LHCN-M2 (cell line): ENCODE measurements at regions not wholly inside any gene's neighbourhood (a gene's known extent, or its start where the extent isn't known, plus 50 kb on each side); places are given as distances from the start of the nearest gene placed in this dataset.
"Not testable (repeated sequence)": the region's sequence is repeated elsewhere in the genome, so short reads cannot be mapped to it uniquely, and the experiment has no call there.

ENCODE experiments used
- DNase-seq: peaks from one replicate; pipeline ENCODE4 v3.0.0-alpha.2; 2012; ENCODE audit warnings: low read depth

GRCh38 chr3:165917938-165918656, 80.9 kb upstream of the BCHE start:
- not testable (repeated sequence) for DNase-seq

DNA sequence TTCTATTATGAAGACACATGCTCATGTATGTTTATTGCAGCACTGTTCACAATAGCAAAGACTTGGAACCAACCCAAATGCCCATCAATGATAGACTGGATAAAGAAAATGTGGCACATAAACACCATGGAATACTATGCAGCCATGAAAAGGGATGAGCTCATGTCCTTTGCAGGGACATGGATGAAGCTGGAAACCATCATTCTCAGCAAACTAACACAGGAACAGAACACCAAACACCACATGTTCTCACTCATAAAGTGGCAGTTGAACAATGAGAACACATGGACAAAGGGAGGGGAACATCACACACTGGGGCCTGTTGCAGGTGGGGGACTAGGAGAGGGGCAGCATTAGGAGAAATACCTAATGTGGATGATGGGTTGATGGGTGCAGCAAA, 77.9 kb upstream of the BCHE start:
- not testable (repeated sequence) for DNase-seq

- no peak for DNase-seq
Observed at GRCh38 chr3:165903885-165904630, 66.8 kb upstream of the BCHE start.

DNA sequence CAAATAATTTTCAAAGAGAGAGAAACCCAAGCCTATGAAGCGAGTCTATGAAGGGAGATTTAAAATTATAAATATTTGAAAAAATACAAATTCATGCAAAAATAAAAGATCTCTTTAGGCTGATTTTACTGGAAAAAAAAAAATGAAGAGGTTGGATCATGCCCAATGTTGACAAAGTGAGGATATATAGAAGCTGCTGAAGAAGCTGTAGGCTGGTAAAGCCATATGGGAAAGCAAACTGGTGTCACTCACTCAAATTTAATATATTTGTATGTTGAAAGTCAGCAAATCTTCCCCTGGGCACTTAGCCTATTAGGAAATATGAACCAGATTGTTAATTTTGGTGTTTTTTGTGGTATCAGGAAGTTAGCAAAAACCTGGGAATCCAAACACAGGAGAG, 61.8 kb upstream of the BCHE start:
- DNase-seq, result no peak

DNA sequence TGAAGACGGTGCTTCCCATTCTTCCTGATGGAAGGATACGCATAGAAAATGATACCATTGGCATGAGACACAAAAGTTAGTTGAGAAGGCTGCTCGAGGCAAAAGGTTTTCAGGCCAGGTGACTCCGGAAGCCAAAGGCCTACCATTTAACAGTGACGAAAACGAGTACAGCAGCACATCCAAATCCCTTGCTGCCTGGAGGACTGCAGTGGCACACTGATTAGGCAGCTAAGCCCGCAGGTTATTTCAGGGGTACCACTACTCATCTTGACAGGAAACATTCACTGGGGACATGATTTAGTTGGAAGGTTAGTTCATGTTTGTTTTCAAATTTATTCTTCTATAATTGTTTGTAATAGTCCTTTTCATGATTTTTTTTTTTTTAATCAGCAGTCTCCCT, 59.9 kb upstream of the BCHE start:
- DNase-seq, result no peak

DNA sequence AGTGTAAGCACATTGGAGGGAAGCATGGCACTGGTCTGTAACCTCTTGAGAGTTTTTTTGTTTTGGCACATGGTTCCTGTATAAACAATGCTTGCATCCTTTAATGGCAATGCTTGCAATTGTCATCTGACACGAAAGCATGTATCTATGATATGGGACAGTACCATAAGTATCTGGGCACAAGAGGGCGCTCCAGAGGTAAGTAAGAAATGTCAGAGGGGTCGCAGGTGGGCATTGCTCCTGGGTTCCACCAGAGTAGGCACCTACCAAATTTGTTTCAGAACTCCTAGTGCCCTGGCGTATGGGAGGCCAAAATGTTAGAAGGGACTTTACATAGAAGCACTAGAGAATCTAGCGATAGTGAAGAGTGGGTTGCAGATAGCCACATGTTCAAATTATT, 58.7 kb upstream of the BCHE start:
- no peak for DNase-seq

- no peak for DNase-seq
Observed at GRCh38 chr3:165892565-165892964, 55.3 kb upstream of the BCHE start.
